ENCODE measurements at regions not wholly inside any gene's neighbourhood (a gene's known extent, or its start where the extent isn't known, plus 50 kb on each side); places are given as distances from the start of the nearest gene placed in this dataset.
"Not testable (repeated sequence)": the region's sequence is repeated elsewhere in the genome, so short reads cannot be mapped to it uniquely, and the experiment has no call there.

- POLR2A ChIA-PET; ATAC-seq; H3K4me2 ChIP-seq; H3K4me1 ChIP-seq; DNase-seq (ENCODE audit: low read depth in 1 of 2, low spot score in 1 of 2); H3K4me3 ChIP-seq; H3K27ac ChIP-seq; FAIRE-seq: not testable (repeated sequence)
- peaks cover 22% of the 10 kb centered on the region; the same call in 2 of the 3 replicates for H3K9me3 ChIP-seq
- peak; percentile 94 for TF ChIP-seq ZFP36 (IDR thresholded peaks at IDR 0.05; ENCODE audit: borderline replicate concordance, partially characterized antibody)
- CTCF ChIA-PET = interaction anchor here (1.2 kb wide), 1 partner anchor 10 kb away, joined by 3 read pairs; no protein-coding TSS in a partner anchor
- WGBS (ENCODE audit: missing lambda C conversion rate) = 26% methylated on average over 3 of the region's 3 CpGs
Observed at GRCh38 chr14:104234007-104234786, 95.8 kb downstream of the KIF26A start.

GRCh38 chr14:104235686-104236085, 97.3 kb downstream of the KIF26A start:
- H3K27ac ChIP-seq = no peak overlapping the region
- DNase-seq (ENCODE audit: low read depth in 1 of 2, low spot score in 1 of 2) (no peak), FAIRE-seq (no peak), ATAC-seq (no peak)
- no peaks in the 10 kb centered on the region for H3K4me1 ChIP-seq
- H3K4me2 ChIP-seq = no peak overlapping the region
- CTCF ChIA-PET = interaction anchor here (0.6 kb wide), 1 partner anchor 39 kb away, joined by 3 read pairs; no protein-coding TSS in a partner anchor
- TF ChIP-seq RFX5 (IDR thresholded peaks at IDR 0.05) = no peak
- TF ChIP-seq POLR2A (IDR thresholded peaks at IDR 0.05; ENCODE audit: low read length) = no peak
- no peak for TF ChIP-seq CHD4 (IDR thresholded peaks at IDR 0.05; ENCODE audit: borderline replicate concordance)
- TF ChIP-seq CBX2 (IDR thresholded peaks at IDR 0.05; ENCODE audit: borderline replicate concordance, low read depth) = no peak
- TF ChIP-seq SREBF2 (IDR thresholded peaks at IDR 0.05) = no peak
- no peak for TF ChIP-seq RARB (CRISPR knock-in tag; IDR thresholded peaks at IDR 0.05)
- no peak for TF ChIP-seq REST (IDR thresholded peaks at IDR 0.05)
- WGBS (ENCODE audit: missing lambda C conversion rate) = 0% methylated on average over 2 of the region's 2 CpGs
- H3K9me3 ChIP-seq = peaks cover 22% of the 10 kb centered on the region; the same call in 2 of the 3 replicates
- no peak overlapping the region for H3K4me3 ChIP-seq
- POLR2A ChIA-PET = interaction anchor here (0.6 kb wide), 1 partner anchor 373 kb away, joined by 3 read pairs; no protein-coding TSS in a partner anchor

GRCh38 chr14:104237651-104238423, 99.5 kb downstream of the KIF26A start:
- TF ChIP-seq E2F6 (IDR thresholded peaks at IDR 0.05; ENCODE audit: borderline replicate concordance, low read depth) (no peak), CTCF (IDR thresholded peaks at IDR 0.05) (no peak), ELK1 (IDR thresholded peaks at IDR 0.05; ENCODE audit: low read depth, low read length) (no peak), CHD2 (IDR thresholded peaks at IDR 0.05; ENCODE audit: low read length, partially characterized antibody) (no peak), FOXS1 (CRISPR knock-in tag; IDR thresholded peaks at IDR 0.05) (no peak)
- POLR2A ChIA-PET = no interaction called here
- ATAC-seq (no peak), FAIRE-seq (no peak), DNase-seq (ENCODE audit: low read depth in 1 of 2, low spot score in 1 of 2) (no peak)
- CTCF ChIA-PET = interaction anchor here (1.1 kb wide), 1 partner anchor 12 kb away, joined by 3 read pairs; no protein-coding TSS in a partner anchor
- Histone ChIP-seq H3K9me3 (peaks cover 19% of the 10 kb centered on the region; the same call in 2 of the 3 replicates), H3K4me2 (no peak overlapping the region), H3K27ac (no peak overlapping the region), H3K4me1 (no peaks in the 10 kb centered on the region), H3K4me3 (no peak overlapping the region)
- 48% methylated on average over 23 of the region's 24 CpGs for WGBS (ENCODE audit: missing lambda C conversion rate)

All from A549 (cell line).